Muscle layer of duodenum (tissue), 2 donors: ENCODE measurements at regions not wholly inside any gene's neighbourhood (a gene's known extent, or its start where the extent isn't known, plus 50 kb on each side); places are given as distances from the start of the nearest gene placed in this dataset.

Source experiments
- H3K27ac ChIP-seq: one replicate; pipeline ENCODE4 v1.7.0; 2013; ENCODE audit warnings: mild to moderate bottlenecking, low read length
- H3K27me3 ChIP-seq: one replicate; pipeline ENCODE4 v1.7.0; 2013; ENCODE audit warnings: low read depth, mild to moderate bottlenecking, control low read depth, low read length
- H3K36me3 ChIP-seq, 2 donors: one replicate each; pipeline ENCODE4 v1.7.0; 2013; ENCODE audit warnings: low read length in 2 of 2, control low read depth in 1 of 2, mild to moderate bottlenecking in 1 of 2; ENCODE audit not compliant: insufficient read depth in 2 of 2, control insufficient read depth in 1 of 2
- H3K4me1 ChIP-seq, 2 donors: one replicate each; pipeline ENCODE4 v1.7.0; 2013; ENCODE audit warnings: low read length in 2 of 2, mild to moderate bottlenecking in 2 of 2, control low read depth in 1 of 2, moderate library complexity in 1 of 2; ENCODE audit not compliant: insufficient read depth in 2 of 2, control insufficient read depth in 1 of 2
- H3K4me3 ChIP-seq, 2 donors: one replicate each; pipeline ENCODE4 v1.7.0; 2013; ENCODE audit warnings: low read length in 2 of 2, low read depth in 1 of 2, mild to moderate bottlenecking in 1 of 2
- H3K9me3 ChIP-seq, 2 donors: one replicate each; pipeline ENCODE4 v1.7.0; 2013; ENCODE audit warnings: low read length in 2 of 2, control low read depth in 1 of 2, mild to moderate bottlenecking in 1 of 2; ENCODE audit not compliant: control insufficient read depth in 1 of 2
- donor health status: healthy.

DNA sequence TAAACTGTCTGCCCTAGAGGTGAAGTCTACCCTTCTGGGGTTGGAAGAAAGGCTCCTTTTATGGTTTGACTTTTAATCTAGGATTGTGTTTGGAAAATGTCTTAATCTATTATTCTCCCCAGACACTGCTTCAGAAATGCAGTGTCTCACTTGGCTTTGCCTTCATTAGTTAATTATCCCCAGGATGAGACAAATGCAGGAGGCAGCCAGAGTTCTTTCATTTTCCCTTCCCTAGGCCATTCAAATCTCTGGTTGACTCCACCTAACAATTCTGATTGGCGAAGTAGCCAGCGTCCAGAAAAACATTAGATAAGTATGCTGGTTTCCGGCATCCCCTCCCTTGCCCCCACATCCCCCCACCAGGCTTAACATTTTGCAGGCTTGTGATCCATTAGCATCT is 325.8 kb upstream of the PBX1 start:
- H3K36me3 ChIP-seq = no peaks in the 10 kb centered on the region
- H3K4me1 ChIP-seq = no peaks in the 10 kb centered on the region
- H3K4me3 ChIP-seq = no peak overlapping the region
- H3K9me3 ChIP-seq = peaks cover 0 to 3% of the 10 kb centered on the region in 2 donors
- H3K27me3 ChIP-seq = no peaks in the 10 kb centered on the region
- no peak overlapping the region for H3K27ac ChIP-seq

DNA sequence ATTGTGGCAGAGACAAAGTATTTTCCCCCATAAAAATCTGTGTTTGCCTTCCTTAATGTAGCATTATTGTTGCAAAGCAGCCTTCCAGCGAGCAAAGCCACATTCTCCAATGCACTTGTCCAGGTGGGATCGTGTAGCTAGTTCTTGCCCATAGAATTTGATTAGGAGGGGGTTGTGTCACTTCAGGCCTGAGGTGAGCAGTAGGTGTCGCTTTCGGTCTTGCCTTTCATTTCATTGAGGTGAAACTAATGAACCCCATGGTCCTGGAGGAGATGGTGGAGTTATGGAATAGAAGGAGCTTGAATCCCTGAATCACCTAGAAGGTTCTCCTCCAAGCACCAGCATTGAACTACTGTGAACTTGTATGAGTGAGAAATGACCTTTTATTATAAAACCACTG is 318.9 kb upstream of the PBX1 start:
- no peaks in the 10 kb centered on the region for H3K9me3 ChIP-seq
- H3K27me3 ChIP-seq = no peaks in the 10 kb centered on the region
- H3K36me3 ChIP-seq = no peaks in the 10 kb centered on the region
- no peak overlapping the region for H3K4me3 ChIP-seq
- H3K4me1 ChIP-seq = no peaks in the 10 kb centered on the region
- no peak overlapping the region for H3K27ac ChIP-seq

DNA sequence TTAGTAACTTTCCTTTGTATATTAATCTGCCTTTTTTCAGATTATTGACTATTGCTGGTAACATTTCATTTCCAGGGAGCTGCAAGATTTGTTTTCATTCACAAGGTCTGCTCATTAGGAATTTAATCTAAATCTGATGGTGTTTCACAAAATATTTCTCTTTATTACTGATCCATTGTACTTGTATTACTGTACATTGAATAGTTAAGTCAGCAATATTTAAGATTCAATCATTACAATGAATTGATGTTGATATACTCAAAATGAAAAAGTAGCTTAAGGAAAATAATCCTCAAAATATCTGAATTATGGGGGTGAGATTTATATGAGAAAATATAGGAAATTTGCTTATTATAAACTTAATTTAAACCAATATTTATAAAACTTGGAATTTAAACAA is 308.6 kb upstream of the PBX1 start:
- Histone ChIP-seq H3K4me3 (no peak overlapping the region), H3K9me3 (peaks cover 0 to 22% of the 10 kb centered on the region in 2 donors), H3K27ac (no peak overlapping the region), H3K36me3 (peaks cover 0 to 5% of the 10 kb centered on the region in 2 donors), H3K27me3 (no peaks in the 10 kb centered on the region), H3K4me1 (no peaks in the 10 kb centered on the region)

GRCh38 chr1:164256456-164256855 is 302.5 kb upstream of the PBX1 start:
- Histone ChIP-seq H3K27me3 (no peaks in the 10 kb centered on the region), H3K27ac (no peak overlapping the region), H3K4me1 (no peaks in the 10 kb centered on the region)

DNA sequence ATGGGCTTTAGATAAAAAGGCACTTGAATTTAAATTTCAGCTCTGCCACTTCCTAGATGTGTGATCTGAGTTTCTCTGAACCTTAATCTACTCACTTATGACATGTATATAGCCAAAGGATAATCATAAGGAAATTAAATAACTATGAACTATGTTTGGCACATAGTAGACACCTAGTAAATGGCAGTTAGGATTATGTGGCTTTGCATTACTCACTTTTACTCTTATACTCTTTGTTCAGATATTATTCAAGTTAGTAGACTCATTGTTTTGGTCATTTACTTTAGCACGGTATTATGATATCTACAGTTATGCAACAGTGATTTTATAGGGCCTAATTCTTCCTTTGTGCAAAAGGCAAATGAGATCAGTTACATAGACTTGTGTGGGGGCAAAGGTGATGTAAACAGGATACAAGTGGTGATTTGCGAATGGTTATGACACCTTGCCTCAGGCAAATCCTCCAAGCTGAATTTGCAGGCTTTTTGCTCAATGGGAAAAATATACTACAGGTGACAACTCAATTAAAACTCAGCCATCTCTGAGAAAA is 297.2 kb upstream of the PBX1 start:
- Histone ChIP-seq H3K27ac (no peak overlapping the region), H3K9me3 (no peaks in the 10 kb centered on the region), H3K36me3 (no peaks in the 10 kb centered on the region), H3K4me1 (no peaks in the 10 kb centered on the region), H3K27me3 (no peaks in the 10 kb centered on the region), H3K4me3 (no peak overlapping the region)

More at GRCh38 chr1:164256456-164256855, 302.5 kb upstream of the PBX1 start:
- Histone ChIP-seq H3K36me3 (peaks cover 0 to 5% of the 10 kb centered on the region in 2 donors), H3K9me3 (peaks cover 0 to 14% of the 10 kb centered on the region in 2 donors), H3K4me3 (no peak overlapping the region)

DNA sequence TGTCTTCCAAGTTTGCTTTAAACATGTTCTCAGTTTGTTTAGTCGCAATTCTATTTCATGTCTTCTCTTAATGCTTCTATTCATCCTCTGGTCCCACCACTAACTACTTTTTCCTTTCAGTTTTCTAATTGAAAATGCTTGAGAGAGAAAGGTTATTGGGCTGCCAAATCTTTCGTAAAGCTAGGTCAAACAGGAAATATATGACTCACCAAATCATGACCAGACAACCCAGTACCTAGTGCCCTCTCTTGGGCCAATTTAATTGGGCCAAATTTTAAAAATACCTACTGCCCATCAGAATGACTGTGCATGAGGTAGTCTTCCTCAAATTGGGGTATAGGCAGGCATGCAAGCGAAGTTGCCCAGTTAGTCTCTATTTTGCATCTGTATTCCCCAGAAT is 295.4 kb upstream of the PBX1 start:
- Histone ChIP-seq H3K27me3 (no peaks in the 10 kb centered on the region), H3K4me3 (no peak overlapping the region), H3K4me1 (no peaks in the 10 kb centered on the region), H3K9me3 (no peaks in the 10 kb centered on the region), H3K27ac (no peak overlapping the region), H3K36me3 (no peaks in the 10 kb centered on the region)

DNA sequence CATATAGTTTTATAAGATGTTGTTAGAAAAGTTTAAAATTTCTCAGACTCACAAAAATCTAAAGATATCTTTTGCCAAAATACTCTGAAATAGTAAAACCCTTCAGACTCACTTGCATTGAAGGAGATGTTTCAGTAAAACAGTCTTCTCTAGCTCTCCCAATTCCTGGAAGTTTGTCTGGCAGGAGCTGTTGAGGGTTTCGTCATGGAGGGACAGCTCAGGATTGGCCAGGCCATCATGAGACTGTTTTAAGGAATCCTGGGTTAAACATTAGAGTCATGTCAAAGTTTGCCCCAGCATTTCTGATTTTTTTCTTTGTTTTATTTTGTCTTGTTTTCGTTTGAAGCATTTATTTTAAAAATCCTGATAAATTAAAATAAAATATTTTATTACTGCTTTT is 293.8 kb upstream of the PBX1 start:
- H3K4me1 ChIP-seq = no peaks in the 10 kb centered on the region
- H3K27me3 ChIP-seq = no peaks in the 10 kb centered on the region
- H3K36me3 ChIP-seq = no peaks in the 10 kb centered on the region
- no peak overlapping the region for H3K4me3 ChIP-seq
- no peaks in the 10 kb centered on the region for H3K9me3 ChIP-seq
- H3K27ac ChIP-seq = no peak overlapping the region

GRCh38 chr1:164272156-164272555 is 286.8 kb upstream of the PBX1 start:
- Histone ChIP-seq H3K27me3 (no peaks in the 10 kb centered on the region), H3K9me3 (peaks cover 0 to 6% of the 10 kb centered on the region in 2 donors), H3K27ac (no peak overlapping the region), H3K4me3 (no peak overlapping the region), H3K4me1 (no peaks in the 10 kb centered on the region), H3K36me3 (no peaks in the 10 kb centered on the region)

DNA sequence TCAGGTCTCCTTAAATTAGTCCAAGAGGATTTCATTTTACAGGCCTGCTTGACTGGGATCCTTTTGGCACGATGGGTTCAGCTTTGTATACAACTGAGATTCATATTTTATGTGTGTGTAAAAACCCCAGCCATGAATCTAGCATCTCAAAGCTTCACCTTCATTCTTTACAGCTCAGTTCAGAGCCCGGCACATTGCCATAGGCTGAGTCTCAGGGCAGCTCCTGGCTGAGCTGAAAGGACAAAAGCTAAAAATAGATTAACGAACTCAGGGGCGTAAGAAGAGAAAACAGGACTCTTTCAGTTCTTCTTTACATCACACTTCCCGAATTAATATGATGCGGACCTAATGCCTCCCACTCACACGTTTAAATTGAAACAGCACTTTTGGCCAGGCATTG is 262.8 kb upstream of the PBX1 start:
- Histone ChIP-seq H3K9me3 (no peaks in the 10 kb centered on the region), H3K27ac (no peak overlapping the region), H3K27me3 (no peaks in the 10 kb centered on the region), H3K4me3 (no peak overlapping the region), H3K4me1 (no peaks in the 10 kb centered on the region), H3K36me3 (no peaks in the 10 kb centered on the region)

- Histone ChIP-seq H3K4me1 (no peaks in the 10 kb centered on the region), H3K4me3 (no peak overlapping the region), H3K27ac (no peak overlapping the region), H3K36me3 (no peaks in the 10 kb centered on the region), H3K27me3 (no peaks in the 10 kb centered on the region), H3K9me3 (no peaks in the 10 kb centered on the region)
Measured at GRCh38 chr1:164308101-164308500, 250.9 kb upstream of the PBX1 start.

DNA sequence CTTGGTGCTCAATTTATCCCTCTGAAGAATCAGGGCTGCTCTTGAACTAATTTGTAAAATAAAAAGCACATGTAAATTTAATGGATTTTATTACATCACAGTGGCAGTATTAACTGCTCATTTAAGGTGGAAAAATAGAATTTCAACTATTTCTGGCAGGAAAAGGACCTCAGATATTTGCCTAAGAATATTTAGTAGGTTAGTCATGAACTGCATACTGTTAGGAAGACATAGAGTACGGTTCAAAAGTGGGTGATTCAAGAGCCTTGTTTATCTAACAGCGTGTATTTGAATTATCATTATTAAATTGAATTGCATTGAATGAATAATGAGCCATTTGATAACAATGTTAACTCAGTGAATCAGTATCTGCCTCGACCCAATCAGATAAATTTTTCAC is 248.8 kb upstream of the PBX1 start:
- Histone ChIP-seq H3K9me3 (no peaks in the 10 kb centered on the region), H3K4me1 (no peaks in the 10 kb centered on the region), H3K4me3 (no peak overlapping the region), H3K27ac (no peak overlapping the region), H3K27me3 (no peaks in the 10 kb centered on the region), H3K36me3 (no peaks in the 10 kb centered on the region)

DNA sequence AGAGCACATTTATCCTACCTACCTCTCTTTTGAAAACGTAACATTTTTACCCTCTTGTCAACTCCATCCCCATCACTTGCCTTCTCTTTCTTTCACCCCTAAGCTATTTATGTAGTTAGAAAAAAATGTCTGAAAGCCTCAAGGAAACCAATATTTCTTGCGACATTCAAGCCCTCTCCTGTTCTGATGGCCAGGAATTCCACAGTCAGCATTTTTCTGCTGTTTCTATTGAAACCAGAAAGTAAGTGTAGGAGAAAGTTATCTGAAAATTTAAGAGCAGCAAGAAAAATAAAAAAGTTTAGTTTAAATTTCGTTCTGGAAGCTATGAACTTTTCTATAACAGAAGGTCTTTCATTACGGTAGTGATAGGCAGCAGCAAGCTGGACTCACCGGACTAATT is 247.6 kb upstream of the PBX1 start:
- Histone ChIP-seq H3K9me3 (no peaks in the 10 kb centered on the region), H3K4me1 (no peaks in the 10 kb centered on the region), H3K27me3 (no peaks in the 10 kb centered on the region), H3K36me3 (no peaks in the 10 kb centered on the region), H3K4me3 (no peak overlapping the region), H3K27ac (no peak overlapping the region)
